GM12891 (cell line): ENCODE measurements at regions not wholly inside any gene's neighbourhood (a gene's known extent, or its start where the extent isn't known, plus 50 kb on each side); places are given as distances from the start of the nearest gene placed in this dataset.

ENCODE experiments used
- PAX5 ChIP-seq: IDR thresholded peaks from 2 replicates; pipeline ENCODE4 v1.6.1; 2011; ENCODE audit warnings: low read length, moderate library complexity, mild to moderate bottlenecking; ENCODE audit not compliant: insufficient read depth, severe bottlenecking
- POLR2A ChIP-seq: IDR thresholded peaks from 2 replicates; pipeline ENCODE4 v1.6.1; 2011; ENCODE audit warnings: low read depth, low read length, control low read depth
- POLR2AphosphoS5 ChIP-seq: IDR thresholded peaks from 2 replicates; pipeline ENCODE4 v1.6.1; 2011; ENCODE audit warnings: low read depth, low read length, control low read depth
- SPI1 ChIP-seq: IDR thresholded peaks from 2 replicates; pipeline ENCODE4 v1.6.1; 2011; ENCODE audit warnings: low read depth, low read length, control low read depth
- TAF1 ChIP-seq: IDR thresholded peaks from 2 replicates; pipeline ENCODE4 v1.6.1; 2011; ENCODE audit warnings: low read depth, low read length, control low read depth

DNA sequence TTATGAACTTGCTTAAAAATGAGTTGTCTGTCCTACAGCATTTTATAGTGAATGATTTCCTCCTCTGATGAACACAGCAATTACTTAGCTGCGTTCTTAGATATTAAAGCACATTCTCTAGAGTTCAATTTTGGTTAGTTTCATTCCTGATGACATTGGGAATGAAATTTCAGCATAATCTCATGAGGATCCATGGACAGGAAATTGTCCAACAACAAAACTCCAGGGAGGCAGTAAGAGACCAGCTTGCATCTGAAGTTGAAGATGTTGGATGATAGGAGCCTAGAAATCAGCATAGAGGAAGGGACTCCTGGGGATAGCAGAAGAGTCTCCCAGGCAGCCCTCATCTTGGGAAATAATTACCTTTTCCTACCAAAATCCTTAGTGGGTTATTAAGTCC is 128.7 kb upstream of the RAP1B start:
- no peak for TF ChIP-seq POLR2A
- TF ChIP-seq POLR2AphosphoS5 = no peak
- no peak for TF ChIP-seq SPI1
- no peak for TF ChIP-seq PAX5
- TF ChIP-seq TAF1 = no peak
